Colonic mucosa (tissue), 4 donors: ENCODE measurements at regions not wholly inside any gene's neighbourhood (a gene's known extent, or its start where the extent isn't known, plus 50 kb on each side); places are given as distances from the start of the nearest gene placed in this dataset.

ENCODE experiments used
- DNase-seq: peaks from one replicate; pipeline ENCODE4 v3.0.0-alpha.2; 2020
- H3K27ac ChIP-seq: fragments of 200-600 bp; one replicate; pipeline ENCODE4 v1.8.0; 2021
- H3K27me3 ChIP-seq: fragments of 200-600 bp; one replicate; pipeline ENCODE4 v1.8.0; 2021
- H3K36me3 ChIP-seq: fragments of 200-600 bp; one replicate; pipeline ENCODE4 v1.8.0; 2021
- H3K4me1 ChIP-seq: fragments of 200-600 bp; one replicate; pipeline ENCODE4 v1.8.0; 2021; ENCODE audit warnings: mild to moderate bottlenecking
- H3K4me3 ChIP-seq: fragments of 200-600 bp; one replicate; pipeline ENCODE4 v1.8.0; 2021
- H3K9ac ChIP-seq, 2 donors: one replicate each; pipeline ENCODE4 v1.7.0; 2013; ENCODE audit warnings: control low read depth in 2 of 2, low read depth in 2 of 2, low read length in 2 of 2
- H3K9me3 ChIP-seq: fragments of 200-600 bp; one replicate; pipeline ENCODE4 v1.8.0; 2021
- intact Hi-C: fragments of 100-400 bp; cut with DNase I; formaldehyde crosslinking; loops from one replicate; pipeline ENCODE4 v1.14.1; 2022
- TF ChIP-seq, protein P1 (sequence below): fragments of 200-600 bp; IDR thresholded peaks from one replicate; pipeline ENCODE4 v1.8.0; 2022; ENCODE audit warnings: antibody characterized with exemption, mild to moderate bottlenecking
- donor health status: healthy.
- donor health status: DM: no; HTN: no; CAD: no.
- donor health status: DM: no; HTN: no; CAD: no.

DNA sequence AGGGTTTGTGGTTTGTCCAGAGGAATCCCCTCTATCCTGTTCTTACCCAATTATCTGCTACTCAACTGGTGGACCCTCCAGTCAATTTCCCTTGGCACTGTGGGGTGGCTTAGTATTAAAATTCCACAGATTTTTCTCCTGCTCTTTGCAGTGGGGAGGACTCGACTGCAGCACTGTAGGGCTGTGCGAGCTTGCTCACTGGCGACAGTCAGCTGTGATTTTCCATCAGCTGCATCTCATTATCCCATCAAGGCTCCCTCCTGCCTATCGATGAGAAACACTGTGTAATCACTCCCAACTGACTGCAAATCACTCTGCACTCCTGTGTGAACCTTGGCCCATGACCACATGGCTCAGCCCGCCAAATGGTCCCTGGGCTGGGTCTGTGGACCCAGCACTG lies 90.5 kb upstream of the MAF start:
- Histone ChIP-seq H3K4me1 (no peaks in the 10 kb centered on the region), H3K9ac (no peak overlapping the region), H3K27ac (no peak overlapping the region), H3K27me3 (no peaks in the 10 kb centered on the region), H3K9me3 (no peaks in the 10 kb centered on the region), H3K36me3 (no peaks in the 10 kb centered on the region), H3K4me3 (no peak overlapping the region)
- TF ChIP-seq, protein P1, sequence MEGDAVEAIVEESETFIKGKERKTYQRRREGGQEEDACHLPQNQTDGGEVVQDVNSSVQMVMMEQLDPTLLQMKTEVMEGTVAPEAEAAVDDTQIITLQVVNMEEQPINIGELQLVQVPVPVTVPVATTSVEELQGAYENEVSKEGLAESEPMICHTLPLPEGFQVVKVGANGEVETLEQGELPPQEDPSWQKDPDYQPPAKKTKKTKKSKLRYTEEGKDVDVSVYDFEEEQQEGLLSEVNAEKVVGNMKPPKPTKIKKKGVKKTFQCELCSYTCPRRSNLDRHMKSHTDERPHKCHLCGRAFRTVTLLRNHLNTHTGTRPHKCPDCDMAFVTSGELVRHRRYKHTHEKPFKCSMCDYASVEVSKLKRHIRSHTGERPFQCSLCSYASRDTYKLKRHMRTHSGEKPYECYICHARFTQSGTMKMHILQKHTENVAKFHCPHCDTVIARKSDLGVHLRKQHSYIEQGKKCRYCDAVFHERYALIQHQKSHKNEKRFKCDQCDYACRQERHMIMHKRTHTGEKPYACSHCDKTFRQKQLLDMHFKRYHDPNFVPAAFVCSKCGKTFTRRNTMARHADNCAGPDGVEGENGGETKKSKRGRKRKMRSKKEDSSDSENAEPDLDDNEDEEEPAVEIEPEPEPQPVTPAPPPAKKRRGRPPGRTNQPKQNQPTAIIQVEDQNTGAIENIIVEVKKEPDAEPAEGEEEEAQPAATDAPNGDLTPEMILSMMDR, result no peak
- DNase-seq, result no peak
- intact Hi-C loops, result no loop called here

DNA sequence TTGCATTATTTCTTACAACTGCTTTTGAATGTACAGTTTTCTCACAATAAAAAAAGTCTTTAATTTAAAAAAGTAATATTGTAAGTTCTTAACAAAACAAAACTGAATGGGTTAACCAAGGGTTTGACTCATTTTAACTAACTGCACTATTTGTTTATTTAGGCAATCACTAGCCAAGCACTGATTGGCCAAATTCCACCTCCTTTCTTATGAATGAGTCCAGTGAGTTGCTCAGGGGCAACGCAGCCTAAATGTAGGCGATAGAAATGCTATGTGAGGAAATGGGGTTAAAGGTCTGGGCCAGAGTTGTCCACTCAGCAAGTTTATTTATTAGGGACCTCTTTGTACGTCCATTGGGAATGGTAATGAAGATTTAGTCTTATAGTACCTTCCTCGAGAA lies 89.6 kb upstream of the MAF start:
- Histone ChIP-seq H3K4me1 (no peaks in the 10 kb centered on the region), H3K27ac (no peak overlapping the region), H3K4me3 (no peak overlapping the region), H3K27me3 (no peaks in the 10 kb centered on the region), H3K9me3 (no peaks in the 10 kb centered on the region), H3K9ac (no peak overlapping the region), H3K36me3 (no peaks in the 10 kb centered on the region)
- intact Hi-C loops, result no loop called here
- DNase-seq, result no peak
- TF ChIP-seq, protein P1, result no peak

DNA sequence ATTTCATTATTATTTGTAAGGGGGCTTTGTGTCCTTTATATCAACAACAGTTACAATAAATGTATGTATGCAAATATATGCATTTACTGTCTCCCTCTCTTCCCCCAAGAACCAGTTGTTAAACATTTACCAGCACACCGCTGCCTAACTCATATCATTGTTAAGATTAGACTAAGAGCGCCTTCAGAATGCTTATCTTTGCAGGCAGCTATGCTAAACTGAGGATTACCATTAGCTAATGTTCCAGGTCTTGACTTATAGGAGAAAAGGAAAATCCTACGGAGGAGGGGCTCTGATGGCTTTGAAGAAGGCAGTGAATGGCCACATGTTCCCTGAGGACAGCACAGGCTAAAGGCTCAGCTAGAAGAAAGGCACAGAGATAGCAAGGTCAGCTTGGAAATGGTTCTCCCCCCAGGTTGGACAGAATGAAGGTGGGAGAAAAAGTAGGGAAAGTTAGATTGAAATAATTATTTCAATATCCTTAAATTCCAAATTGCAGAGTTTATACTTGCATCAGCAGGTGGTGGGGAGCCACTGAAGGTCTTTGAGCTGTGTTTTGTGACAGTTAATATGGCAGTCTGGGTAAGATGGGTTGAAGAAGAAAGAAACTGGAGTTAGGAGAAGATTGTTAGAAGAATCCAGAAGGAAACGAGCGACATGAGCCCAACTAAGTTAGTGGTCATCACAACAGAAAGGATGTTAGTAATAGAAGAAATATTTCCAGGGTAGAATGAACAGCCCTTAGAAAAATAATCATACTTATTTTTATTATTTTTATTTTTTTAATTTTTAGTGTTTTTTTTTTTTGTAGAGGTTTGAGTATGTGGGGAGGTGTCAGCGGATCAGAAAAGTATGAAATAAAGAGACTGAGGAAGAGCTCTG lies 87.0 kb upstream of the MAF start:
- no peak for DNase-seq
- Histone ChIP-seq H3K9me3 (no peaks in the 10 kb centered on the region), H3K4me1 (no peaks in the 10 kb centered on the region), H3K9ac (no peak overlapping the region), H3K27me3 (no peaks in the 10 kb centered on the region), H3K36me3 (no peaks in the 10 kb centered on the region), H3K4me3 (no peak overlapping the region), H3K27ac (no peak overlapping the region)
- TF ChIP-seq, protein P1, result no peak
- intact Hi-C loops, result no loop called here

DNA sequence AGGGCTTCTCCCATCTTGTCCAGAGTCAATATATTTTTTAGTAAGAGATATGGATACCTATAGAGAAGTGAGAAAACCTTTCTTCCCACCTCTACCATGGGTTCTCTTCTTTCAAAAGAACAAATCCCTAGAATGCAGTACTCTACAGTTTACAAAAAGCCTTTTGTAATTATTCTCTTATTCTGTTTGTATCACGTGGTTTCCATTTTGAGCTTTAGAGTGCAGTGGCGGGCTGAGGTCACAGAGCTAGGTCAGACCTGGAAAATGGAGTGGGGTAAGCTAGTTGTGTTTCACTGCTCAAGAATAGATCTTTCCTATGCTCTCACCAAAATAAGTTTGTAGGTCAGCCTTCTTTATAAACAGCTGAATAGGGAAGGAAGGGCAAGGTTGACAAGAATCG lies 85.3 kb upstream of the MAF start:
- H3K4me3 ChIP-seq, result no peak overlapping the region
- H3K9me3 ChIP-seq, result no peaks in the 10 kb centered on the region
- intact Hi-C loops, result no loop called here
- TF ChIP-seq, protein P1, result no peak
- H3K4me1 ChIP-seq, result no peaks in the 10 kb centered on the region
- no peak overlapping the region for H3K27ac ChIP-seq
- H3K27me3 ChIP-seq, result no peaks in the 10 kb centered on the region
- no peak for DNase-seq
- no peak overlapping the region for H3K9ac ChIP-seq
- no peaks in the 10 kb centered on the region for H3K36me3 ChIP-seq

DNA sequence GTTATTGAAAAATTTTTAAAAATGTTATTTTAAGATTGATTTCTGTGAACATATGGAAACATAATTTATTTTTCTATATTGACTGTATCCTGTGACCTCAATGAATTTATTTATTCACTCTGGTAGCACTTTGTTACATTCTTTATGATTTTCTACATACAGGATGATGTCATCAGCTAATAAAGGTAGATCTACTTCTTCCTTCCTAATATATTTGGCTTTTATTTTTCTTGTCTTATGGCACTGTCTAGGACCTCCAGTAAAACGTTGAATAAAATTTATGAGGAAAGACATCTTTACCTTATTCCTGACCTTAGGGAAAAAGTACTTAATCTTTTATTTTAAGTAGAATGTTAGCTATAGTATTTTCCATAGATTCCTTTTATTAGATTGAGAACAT lies 78.8 kb upstream of the MAF start:
- H3K4me3 ChIP-seq, result no peak overlapping the region
- no peak overlapping the region for H3K9ac ChIP-seq
- no peaks in the 10 kb centered on the region for H3K9me3 ChIP-seq
- DNase-seq, result no peak
- TF ChIP-seq, protein P1, result no peak
- H3K27ac ChIP-seq, result no peak overlapping the region
- no peaks in the 10 kb centered on the region for H3K4me1 ChIP-seq
- H3K27me3 ChIP-seq, result no peaks in the 10 kb centered on the region
- no peaks in the 10 kb centered on the region for H3K36me3 ChIP-seq
- intact Hi-C loops, result no loop called here
